Stimulated activated memory B cell treated with anti-CD40 and anti-IgM and Interleukin-4, amounts not matched to agents 10 μg/mL and 1 μg/mL and 100 μg/mL, for 72 hours (primary cell): ENCODE measurements at regions not wholly inside any gene's neighbourhood (a gene's known extent, or its start where the extent isn't known, plus 50 kb on each side); places are given as distances from the start of the nearest gene placed in this dataset.

Experiments used
- ATAC-seq: fragments of 150-1000 bp; cut with Tn5 transposase; 2 replicates; pipeline ENCODE4 v1.10.0; 2021
- H3K27ac Mint-ChIP-seq: one replicate; pipeline ENCODE4 v1.8.0; 2022; ENCODE audit warnings: mild to moderate bottlenecking, mixed read lengths
- H3K27me3 Mint-ChIP-seq: one replicate; pipeline ENCODE4 v1.8.0; 2022; ENCODE audit warnings: mixed read lengths
- H3K36me3 Mint-ChIP-seq: one replicate; pipeline ENCODE4 v1.8.0; 2022; ENCODE audit warnings: mixed read lengths
- H3K4me1 Mint-ChIP-seq: one replicate; pipeline ENCODE4 v1.8.0; 2022; ENCODE audit warnings: mixed read lengths
- H3K4me3 Mint-ChIP-seq: one replicate; pipeline ENCODE4 v1.8.0; 2022; ENCODE audit warnings: mild to moderate bottlenecking, moderate library complexity, mixed read lengths
- H3K9me3 Mint-ChIP-seq: one replicate; pipeline ENCODE4 v1.8.0; 2022; ENCODE audit warnings: mixed read lengths

- H3K27me3 Mint-ChIP-seq: peaks cover 14% of the 10 kb centered on the region
- H3K36me3 Mint-ChIP-seq: no peaks in the 10 kb centered on the region
- H3K4me1 Mint-ChIP-seq: no peaks in the 10 kb centered on the region
- H3K9me3 Mint-ChIP-seq: no peaks in the 10 kb centered on the region
- ATAC-seq: no peak
- H3K4me3 Mint-ChIP-seq: no peak overlapping the region
- no peak overlapping the region for H3K27ac Mint-ChIP-seq
Observed at GRCh38 chr4:151955721-151956380, 195.0 kb upstream of the GATB start.

- Mint-ChIP-seq H3K36me3 (no peaks in the 10 kb centered on the region), H3K4me1 (no peaks in the 10 kb centered on the region), H3K4me3 (no peak overlapping the region), H3K27me3 (peaks cover 14% of the 10 kb centered on the region), H3K9me3 (peaks cover 3% of the 10 kb centered on the region), H3K27ac (no peak overlapping the region)
- ATAC-seq: no peak
Observed at GRCh38 chr4:151953795-151954372, 193.1 kb upstream of the GATB start.

GRCh38 chr4:151953312-151953711, 192.5 kb upstream of the GATB start:
- H3K27me3 Mint-ChIP-seq: peaks cover 14% of the 10 kb centered on the region
- H3K4me3 Mint-ChIP-seq: no peak overlapping the region
- H3K27ac Mint-ChIP-seq: no peak overlapping the region
- no peaks in the 10 kb centered on the region for H3K4me1 Mint-ChIP-seq
- no peak for ATAC-seq
- peaks cover 3% of the 10 kb centered on the region for H3K9me3 Mint-ChIP-seq
- no peaks in the 10 kb centered on the region for H3K36me3 Mint-ChIP-seq

- ATAC-seq: no peak
- H3K36me3 Mint-ChIP-seq: no peaks in the 10 kb centered on the region
- peaks cover 6% of the 10 kb centered on the region for H3K9me3 Mint-ChIP-seq
- no peak overlapping the region for H3K27ac Mint-ChIP-seq
- no peak overlapping the region for H3K4me3 Mint-ChIP-seq
- H3K27me3 Mint-ChIP-seq: peaks cover 14% of the 10 kb centered on the region
- no peaks in the 10 kb centered on the region for H3K4me1 Mint-ChIP-seq
Observed at GRCh38 chr4:151952711-151953254, 192.0 kb upstream of the GATB start.

- Mint-ChIP-seq H3K9me3 (peaks cover 12% of the 10 kb centered on the region), H3K4me3 (no peak overlapping the region), H3K4me1 (no peaks in the 10 kb centered on the region), H3K27me3 (peaks cover 14% of the 10 kb centered on the region), H3K27ac (no peak overlapping the region), H3K36me3 (no peaks in the 10 kb centered on the region)
- no peak for ATAC-seq
Observed at GRCh38 chr4:151952137-151952536, 191.3 kb upstream of the GATB start.

GRCh38 chr4:151951671-151952050, 190.9 kb upstream of the GATB start:
- Mint-ChIP-seq H3K36me3 (peaks cover under 1% of the 10 kb centered on the region), H3K4me1 (no peaks in the 10 kb centered on the region), H3K4me3 (no peak overlapping the region), H3K27ac (no peak overlapping the region), H3K27me3 (peaks cover 14% of the 10 kb centered on the region), H3K9me3 (peaks cover 16% of the 10 kb centered on the region)
- ATAC-seq: no peak

- Mint-ChIP-seq H3K36me3 (peaks cover 6% of the 10 kb centered on the region), H3K27ac (no peak overlapping the region), H3K27me3 (peaks cover 14% of the 10 kb centered on the region), H3K9me3 (peaks cover 20% of the 10 kb centered on the region), H3K4me3 (no peak overlapping the region), H3K4me1 (no peaks in the 10 kb centered on the region)
- ATAC-seq: no peak
Observed at GRCh38 chr4:151950993-151951670, 190.3 kb upstream of the GATB start.

- H3K4me1 Mint-ChIP-seq: no peaks in the 10 kb centered on the region
- peaks cover 6% of the 10 kb centered on the region for H3K36me3 Mint-ChIP-seq
- peaks cover 33% of the 10 kb centered on the region for H3K9me3 Mint-ChIP-seq
- H3K4me3 Mint-ChIP-seq: no peak overlapping the region
- ATAC-seq: no peak
- no peak overlapping the region for H3K27ac Mint-ChIP-seq
- H3K27me3 Mint-ChIP-seq: peaks cover 8% of the 10 kb centered on the region
Observed at GRCh38 chr4:151948351-151949016, 187.7 kb upstream of the GATB start.

- no peak overlapping the region for H3K4me3 Mint-ChIP-seq
- H3K27me3 Mint-ChIP-seq: no peaks in the 10 kb centered on the region
- peaks cover 6% of the 10 kb centered on the region for H3K36me3 Mint-ChIP-seq
- ATAC-seq: no peak
- H3K4me1 Mint-ChIP-seq: no peaks in the 10 kb centered on the region
- no peak overlapping the region for H3K27ac Mint-ChIP-seq
- H3K9me3 Mint-ChIP-seq: peaks cover 33% of the 10 kb centered on the region
Observed at GRCh38 chr4:151946718-151947117, 185.9 kb upstream of the GATB start.

GRCh38 chr4:151942971-151943370, 182.2 kb upstream of the GATB start:
- Mint-ChIP-seq H3K36me3 (peaks cover 6% of the 10 kb centered on the region), H3K9me3 (peaks cover 39% of the 10 kb centered on the region), H3K4me1 (no peaks in the 10 kb centered on the region), H3K4me3 (no peak overlapping the region), H3K27me3 (no peaks in the 10 kb centered on the region), H3K27ac (no peak overlapping the region)
- ATAC-seq: no peak

- peaks cover 9% of the 10 kb centered on the region for H3K27me3 Mint-ChIP-seq
- H3K36me3 Mint-ChIP-seq: peaks cover under 1% of the 10 kb centered on the region
- no peak overlapping the region for H3K4me3 Mint-ChIP-seq
- H3K9me3 Mint-ChIP-seq: peaks cover 23% of the 10 kb centered on the region
- no peaks in the 10 kb centered on the region for H3K4me1 Mint-ChIP-seq
- no peak overlapping the region for H3K27ac Mint-ChIP-seq
- no peak for ATAC-seq
Observed at GRCh38 chr4:151940926-151941617, 180.3 kb upstream of the GATB start.

- H3K4me1 Mint-ChIP-seq: no peaks in the 10 kb centered on the region
- H3K36me3 Mint-ChIP-seq: no peaks in the 10 kb centered on the region
- H3K4me3 Mint-ChIP-seq: no peak overlapping the region
- H3K9me3 Mint-ChIP-seq: peaks cover 20% of the 10 kb centered on the region
- no peak for ATAC-seq
- H3K27me3 Mint-ChIP-seq: peaks cover 9% of the 10 kb centered on the region
- no peak overlapping the region for H3K27ac Mint-ChIP-seq
Observed at GRCh38 chr4:151940291-151940690, 179.5 kb upstream of the GATB start.

- Mint-ChIP-seq H3K27ac (no peak overlapping the region), H3K36me3 (no peaks in the 10 kb centered on the region), H3K4me1 (no peaks in the 10 kb centered on the region), H3K27me3 (peaks cover 9% of the 10 kb centered on the region), H3K9me3 (peaks cover 15% of the 10 kb centered on the region), H3K4me3 (no peak overlapping the region)
- ATAC-seq: no peak
Observed at GRCh38 chr4:151939670-151940069, 178.9 kb upstream of the GATB start.

GRCh38 chr4:151935411-151935810, 174.6 kb upstream of the GATB start:
- H3K36me3 Mint-ChIP-seq: no peaks in the 10 kb centered on the region
- H3K27me3 Mint-ChIP-seq: peaks cover 9% of the 10 kb centered on the region
- H3K9me3 Mint-ChIP-seq: peaks cover 2% of the 10 kb centered on the region
- H3K4me3 Mint-ChIP-seq: no peak overlapping the region
- ATAC-seq: no peak
- no peak overlapping the region for H3K27ac Mint-ChIP-seq
- H3K4me1 Mint-ChIP-seq: no peaks in the 10 kb centered on the region

- no peaks in the 10 kb centered on the region for H3K9me3 Mint-ChIP-seq
- no peak for ATAC-seq
Observed at GRCh38 chr4:151934766-151935165, 174.0 kb upstream of the GATB start.

More at GRCh38 chr4:151934766-151935165, 174.0 kb upstream of the GATB start:
- Mint-ChIP-seq H3K4me1 (no peaks in the 10 kb centered on the region), H3K27me3 (peaks cover 9% of the 10 kb centered on the region), H3K4me3 (no peak overlapping the region), H3K27ac (no peak overlapping the region), H3K36me3 (no peaks in the 10 kb centered on the region)
